ENCODE measurements at regions not wholly inside any gene's neighbourhood (a gene's known extent, or its start where the extent isn't known, plus 50 kb on each side); places are given as distances from the start of the nearest gene placed in this dataset.
A peak's percentile ranks its signal among the peaks of the same experiment; 100 is the strongest.
"Not testable (repeated sequence)": the region's sequence is repeated elsewhere in the genome, so short reads cannot be mapped to it uniquely, and the experiment has no call there.

DNA sequence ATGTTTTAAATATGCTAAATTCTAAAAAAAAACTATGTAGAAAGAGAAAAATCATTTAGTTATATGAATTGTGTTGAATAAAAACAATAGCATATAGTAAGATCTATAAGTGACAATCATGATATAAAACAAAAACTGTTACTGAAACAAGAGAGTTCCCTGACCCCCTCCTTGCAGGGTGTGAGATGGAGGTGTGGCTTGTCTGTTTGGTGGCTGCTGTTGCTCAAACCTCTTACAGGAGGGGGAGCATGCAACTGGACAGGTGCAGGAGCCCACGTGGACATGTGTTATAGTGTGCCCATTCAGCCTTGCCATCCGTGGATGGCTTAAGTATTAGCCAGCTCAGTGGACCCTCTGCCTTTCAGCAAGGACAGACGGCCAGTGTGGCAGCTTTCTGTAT, 206.7 kb downstream of the MOXD1 start:
- no peaks in the 10 kb centered on the region for H3K4me1 Mint-ChIP-seq
- Histone ChIP-seq H3K4me3 (ENCODE audit: low read length) (no peak overlapping the region), H3K9me3 (ENCODE audit: low read length) (no peaks in the 10 kb centered on the region), H3K27ac (ENCODE audit: low read depth, low read length) (no peak overlapping the region), H3K4me1 (ENCODE audit: insufficient read depth, low read length) (no peaks in the 10 kb centered on the region), H3K36me3 (ENCODE audit: insufficient read depth, low read length) (no peaks in the 10 kb centered on the region), H3K27me3 (ENCODE audit: insufficient read depth, low read length, poor library complexity, severe bottlenecking) (no peaks in the 10 kb centered on the region)
- peak overlapping the region in 1 of 8 donors; percentile 94 for H3K27ac Mint-ChIP-seq
- no peak for DNase-seq
- ChIA-PET POLR2A (no interaction called here), CTCF (no interaction called here)
- peaks cover 0 to 2% of the 10 kb centered on the region in 2 donors for H3K27me3 Mint-ChIP-seq
- no peaks in the 10 kb centered on the region for H3K36me3 Mint-ChIP-seq
- H3K4me3 Mint-ChIP-seq = no peak overlapping the region
- H3K9me3 Mint-ChIP-seq = no peaks in the 10 kb centered on the region

DNA sequence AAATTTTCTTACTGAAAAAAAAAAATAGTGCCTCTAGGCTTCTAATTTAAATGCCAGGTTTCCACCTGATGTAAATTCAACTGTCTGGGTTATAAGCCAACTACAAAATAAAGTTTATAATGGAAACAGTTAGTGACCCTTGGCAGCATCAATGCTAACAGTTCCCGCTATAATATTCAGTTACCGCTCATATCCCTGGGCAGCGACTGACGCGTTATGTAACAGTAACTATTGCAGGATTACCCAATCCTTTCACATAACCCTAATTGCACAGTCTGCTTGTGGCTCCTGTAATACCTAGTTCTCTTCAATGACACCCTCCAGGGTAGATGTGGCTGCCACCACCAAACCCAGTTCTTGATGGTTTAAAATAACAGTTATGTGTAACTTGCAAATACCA, 208.6 kb downstream of the MOXD1 start:
- Mint-ChIP-seq H3K27me3 (no peaks in the 10 kb centered on the region), H3K27ac (no peak overlapping the region), H3K9me3 (no peaks in the 10 kb centered on the region), H3K4me3 (no peak overlapping the region), H3K4me1 (no peaks in the 10 kb centered on the region), H3K36me3 (no peaks in the 10 kb centered on the region)
- DNase-seq = no peak
- H3K9me3 ChIP-seq (ENCODE audit: low read length) = no peaks in the 10 kb centered on the region
- no peaks in the 10 kb centered on the region for H3K4me1 ChIP-seq (ENCODE audit: insufficient read depth, low read length)
- no peaks in the 10 kb centered on the region for H3K27me3 ChIP-seq (ENCODE audit: insufficient read depth, low read length, poor library complexity, severe bottlenecking)
- ChIA-PET CTCF (no interaction called here), POLR2A (no interaction called here)
- no peak overlapping the region for H3K4me3 ChIP-seq (ENCODE audit: low read length)
- H3K27ac ChIP-seq (ENCODE audit: low read depth, low read length) = no peak overlapping the region
- no peaks in the 10 kb centered on the region for H3K36me3 ChIP-seq (ENCODE audit: insufficient read depth, low read length)

DNA sequence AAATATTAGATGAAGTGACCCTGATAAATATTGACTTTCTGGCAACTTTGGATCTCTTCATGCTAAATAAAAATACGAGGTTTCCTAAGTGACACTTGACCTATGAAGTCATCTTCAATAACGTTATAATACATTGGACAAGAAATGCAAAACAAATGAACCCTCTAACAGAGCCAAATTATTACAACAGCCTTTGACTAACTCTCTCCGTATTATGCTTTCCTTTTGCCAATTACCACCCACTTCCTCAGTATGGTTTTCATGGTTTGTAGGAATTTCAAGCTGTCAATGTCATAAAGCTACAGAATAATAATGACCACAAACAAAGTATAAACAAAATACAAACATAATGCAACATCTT, 210.5 kb downstream of the MOXD1 start:
- CTCF ChIA-PET = no interaction called here
- Histone ChIP-seq H3K4me1 (ENCODE audit: insufficient read depth, low read length) (no peaks in the 10 kb centered on the region), H3K36me3 (ENCODE audit: insufficient read depth, low read length) (no peaks in the 10 kb centered on the region), H3K27me3 (ENCODE audit: insufficient read depth, low read length, poor library complexity, severe bottlenecking) (no peaks in the 10 kb centered on the region), H3K9me3 (ENCODE audit: low read length) (no peaks in the 10 kb centered on the region), H3K27ac (ENCODE audit: low read depth, low read length) (no peak overlapping the region), H3K4me3 (ENCODE audit: low read length) (no peak overlapping the region)
- no peak for DNase-seq
- Mint-ChIP-seq H3K36me3 (no peaks in the 10 kb centered on the region), H3K27me3 (no peaks in the 10 kb centered on the region), H3K4me1 (no peaks in the 10 kb centered on the region), H3K27ac (no peak overlapping the region), H3K4me3 (no peak overlapping the region), H3K9me3 (no peaks in the 10 kb centered on the region)
- POLR2A ChIA-PET = no interaction called here

DNA sequence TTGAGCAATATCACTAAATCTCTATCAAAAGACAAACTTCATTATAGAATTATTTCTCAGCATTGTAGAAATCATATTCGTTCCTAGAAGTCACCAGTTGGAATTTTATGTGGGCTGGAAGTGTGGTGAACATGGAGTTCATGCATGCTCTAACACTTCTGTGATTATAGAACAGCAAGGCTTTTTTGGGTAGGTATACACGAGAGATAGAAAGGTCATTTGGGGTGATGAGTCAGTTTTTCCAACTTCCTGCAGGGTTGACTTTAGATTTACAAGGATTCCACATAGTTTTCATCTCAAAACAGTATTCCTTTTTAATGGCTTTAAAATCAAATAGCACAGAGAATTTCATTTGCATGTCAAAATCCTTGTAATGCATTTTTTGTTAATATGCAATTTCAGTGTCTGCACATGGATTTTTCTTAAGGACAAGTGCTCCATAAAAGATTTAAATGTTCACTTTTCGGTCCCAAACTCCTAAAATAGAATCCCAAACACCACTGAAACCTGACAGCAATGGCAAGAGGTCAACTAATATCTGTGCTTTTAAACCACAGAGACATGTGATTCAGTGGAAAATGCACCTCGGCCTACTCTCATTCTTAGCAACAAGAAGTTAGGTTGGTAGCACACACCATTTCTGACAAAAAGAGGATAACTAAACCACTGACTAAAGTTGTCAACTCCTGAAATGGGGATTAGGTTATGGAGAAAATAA, 211.0 kb downstream of the MOXD1 start:
- no peak overlapping the region for H3K27ac ChIP-seq (ENCODE audit: low read depth, low read length)
- no peaks in the 10 kb centered on the region for H3K4me1 ChIP-seq (ENCODE audit: insufficient read depth, low read length)
- ChIA-PET POLR2A (no interaction called here), CTCF (no interaction called here)
- H3K27me3 ChIP-seq (ENCODE audit: insufficient read depth, low read length, poor library complexity, severe bottlenecking) = no peaks in the 10 kb centered on the region
- DNase-seq = no peak
- no peaks in the 10 kb centered on the region for H3K36me3 ChIP-seq (ENCODE audit: insufficient read depth, low read length)
- Mint-ChIP-seq H3K27ac (peak overlapping the region in 1 of 8 donors; percentile 5), H3K4me1 (no peaks in the 10 kb centered on the region), H3K36me3 (no peaks in the 10 kb centered on the region), H3K27me3 (no peaks in the 10 kb centered on the region), H3K4me3 (no peak overlapping the region), H3K9me3 (no peaks in the 10 kb centered on the region)
- H3K4me3 ChIP-seq (ENCODE audit: low read length) = no peak overlapping the region
- H3K9me3 ChIP-seq (ENCODE audit: low read length) = no peaks in the 10 kb centered on the region

DNA sequence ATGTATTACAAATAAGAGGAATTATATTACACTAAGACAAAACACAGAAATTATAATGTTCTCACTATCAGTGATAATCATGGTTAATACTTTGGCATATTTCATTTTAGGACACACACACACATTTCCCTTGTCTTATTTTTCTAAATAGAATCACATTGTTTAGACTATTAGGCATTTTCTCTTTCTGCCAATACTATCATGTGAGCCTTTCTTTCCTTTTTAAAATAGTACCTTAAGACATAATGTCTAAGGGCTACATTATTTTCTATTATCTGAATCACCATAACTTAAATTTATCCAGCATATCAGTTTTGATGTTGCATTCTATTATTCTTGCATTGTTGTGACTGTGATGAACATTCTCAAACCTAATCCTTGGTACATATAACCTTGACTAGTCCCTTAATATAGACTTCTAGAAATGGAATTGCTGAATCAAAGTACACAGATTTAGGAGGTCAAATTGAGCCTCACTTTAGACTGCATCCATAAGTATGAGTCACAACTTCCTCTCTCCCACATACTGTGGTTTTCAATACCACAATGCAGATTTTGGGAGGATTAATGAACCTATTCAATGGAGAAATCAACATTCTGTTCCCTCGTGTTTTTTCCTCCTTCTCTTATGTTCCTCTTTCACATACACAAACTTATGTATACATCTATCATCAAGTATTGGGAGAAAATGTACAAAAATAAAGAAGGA, 212.6 kb downstream of the MOXD1 start:
- no peak for DNase-seq
- Histone ChIP-seq H3K27me3 (ENCODE audit: insufficient read depth, low read length, poor library complexity, severe bottlenecking) (no peaks in the 10 kb centered on the region), H3K27ac (ENCODE audit: low read depth, low read length) (no peak overlapping the region), H3K4me3 (ENCODE audit: low read length) (no peak overlapping the region), H3K4me1 (ENCODE audit: insufficient read depth, low read length) (no peaks in the 10 kb centered on the region), H3K36me3 (ENCODE audit: insufficient read depth, low read length) (no peaks in the 10 kb centered on the region), H3K9me3 (ENCODE audit: low read length) (no peaks in the 10 kb centered on the region)
- CTCF ChIA-PET = no interaction called here
- POLR2A ChIA-PET = no interaction called here
- Mint-ChIP-seq H3K4me3 (no peak overlapping the region), H3K9me3 (peaks cover 0 to 2% (median 0%) of the 10 kb centered on the region in 5 donors), H3K27ac (no peak overlapping the region), H3K27me3 (no peaks in the 10 kb centered on the region), H3K4me1 (no peaks in the 10 kb centered on the region), H3K36me3 (no peaks in the 10 kb centered on the region)

DNA sequence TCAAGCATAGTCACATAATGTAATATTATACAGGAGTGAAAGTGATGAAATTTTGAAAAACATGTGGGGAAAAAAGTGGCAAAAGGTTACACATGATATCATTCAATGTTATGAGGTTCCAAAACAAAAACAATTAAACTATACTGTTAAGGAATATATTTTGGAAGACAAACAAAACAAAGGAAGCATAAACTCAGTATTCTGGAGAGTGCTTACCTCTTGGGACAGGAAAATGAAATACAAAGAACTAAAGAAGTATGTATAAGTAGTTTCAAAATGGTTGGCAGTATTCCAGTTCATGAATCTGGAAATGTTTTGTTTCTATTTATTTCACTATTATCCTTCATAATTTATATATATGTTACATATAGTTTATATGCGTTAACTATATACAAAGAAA, 213.5 kb downstream of the MOXD1 start:
- POLR2A ChIA-PET = no interaction called here
- Mint-ChIP-seq H3K4me3 (no peak overlapping the region), H3K36me3 (no peaks in the 10 kb centered on the region), H3K27ac (no peak overlapping the region), H3K27me3 (no peaks in the 10 kb centered on the region), H3K4me1 (no peaks in the 10 kb centered on the region), H3K9me3 (peaks cover 0 to 4% (median 0%) of the 10 kb centered on the region in 5 donors)
- no peak for DNase-seq
- no peak overlapping the region for H3K4me3 ChIP-seq (ENCODE audit: low read length)
- CTCF ChIA-PET = no interaction called here
- H3K27me3 ChIP-seq (ENCODE audit: insufficient read depth, low read length, poor library complexity, severe bottlenecking) = no peaks in the 10 kb centered on the region
- H3K36me3 ChIP-seq (ENCODE audit: insufficient read depth, low read length) = no peaks in the 10 kb centered on the region
- no peaks in the 10 kb centered on the region for H3K9me3 ChIP-seq (ENCODE audit: low read length)
- no peaks in the 10 kb centered on the region for H3K4me1 ChIP-seq (ENCODE audit: insufficient read depth, low read length)
- H3K27ac ChIP-seq (ENCODE audit: low read depth, low read length) = no peak overlapping the region

DNA sequence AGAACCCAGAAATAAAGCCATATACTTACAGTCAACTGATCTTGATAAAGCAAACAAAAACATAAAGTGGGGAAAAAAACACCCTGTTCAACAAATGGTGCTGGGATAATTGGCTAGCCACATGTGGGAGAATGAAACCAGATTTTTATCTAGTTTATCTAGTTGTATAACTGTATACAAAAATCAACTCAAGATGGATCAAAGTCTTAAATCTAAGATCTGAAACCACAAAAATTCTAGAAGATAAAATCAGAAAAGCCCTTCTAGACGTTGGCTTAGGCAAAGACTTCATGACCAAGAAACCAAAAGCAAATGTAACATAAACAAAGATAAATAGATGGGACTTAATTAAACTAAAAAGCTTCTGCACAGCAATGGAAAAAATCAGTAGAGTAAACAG, 216.3 kb downstream of the MOXD1 start:
- H3K36me3 Mint-ChIP-seq; H3K27ac ChIP-seq (ENCODE audit: low read depth, low read length); H3K9me3 ChIP-seq (ENCODE audit: low read length); H3K36me3 ChIP-seq (ENCODE audit: insufficient read depth, low read length); POLR2A ChIA-PET; CTCF ChIA-PET; H3K4me1 ChIP-seq (ENCODE audit: insufficient read depth, low read length); DNase-seq; H3K27me3 Mint-ChIP-seq; H3K27ac Mint-ChIP-seq; H3K27me3 ChIP-seq (ENCODE audit: insufficient read depth, low read length, poor library complexity, severe bottlenecking); H3K4me3 ChIP-seq (ENCODE audit: low read length); H3K9me3 Mint-ChIP-seq; H3K4me3 Mint-ChIP-seq; H3K4me1 Mint-ChIP-seq: not testable (repeated sequence)

DNA sequence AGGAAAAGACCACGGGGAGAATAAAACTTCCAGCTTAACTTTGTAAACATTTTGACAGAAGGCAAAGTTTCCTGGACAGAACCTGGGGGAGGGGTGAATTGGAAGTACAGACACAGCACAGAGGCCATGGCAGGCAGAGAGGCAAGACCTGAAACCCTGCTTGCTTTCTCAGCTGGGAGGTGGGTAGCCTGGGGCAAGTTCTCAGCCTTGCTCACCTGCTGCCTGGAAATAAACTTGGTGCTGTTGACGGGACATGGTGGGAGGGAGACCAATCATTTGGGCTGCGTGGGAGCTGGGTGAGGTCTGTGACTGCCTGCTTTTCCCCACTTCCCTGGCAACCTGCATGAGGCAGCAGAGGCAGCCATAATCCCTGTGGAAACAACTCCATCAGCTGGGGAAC, 221.3 kb downstream of the MOXD1 start:
- Histone ChIP-seq H3K4me1 (ENCODE audit: insufficient read depth, low read length) (no peaks in the 10 kb centered on the region), H3K36me3 (ENCODE audit: insufficient read depth, low read length) (no peaks in the 10 kb centered on the region), H3K9me3 (ENCODE audit: low read length) (no peaks in the 10 kb centered on the region), H3K27ac (ENCODE audit: low read depth, low read length) (no peak overlapping the region), H3K27me3 (ENCODE audit: insufficient read depth, low read length, poor library complexity, severe bottlenecking) (no peaks in the 10 kb centered on the region), H3K4me3 (ENCODE audit: low read length) (no peak overlapping the region)
- Mint-ChIP-seq H3K9me3 (peaks cover 7 to 22% (median 10%) of the 10 kb centered on the region in 5 donors), H3K4me3 (no peak overlapping the region), H3K27ac (peak overlapping the region in 1 of 8 donors; percentile 61), H3K27me3 (peaks cover 4 to 6% of the 10 kb centered on the region in 2 donors), H3K4me1 (no peaks in the 10 kb centered on the region), H3K36me3 (no peaks in the 10 kb centered on the region)
- ChIA-PET POLR2A (no interaction called here), CTCF (no interaction called here)
- no peak for DNase-seq

All from CD8-positive, alpha-beta memory T cell (primary cell).